ENCODE measurements at regions not wholly inside any gene's neighbourhood (a gene's known extent, or its start where the extent isn't known, plus 50 kb on each side); places are given as distances from the start of the nearest gene placed in this dataset.

DNA sequence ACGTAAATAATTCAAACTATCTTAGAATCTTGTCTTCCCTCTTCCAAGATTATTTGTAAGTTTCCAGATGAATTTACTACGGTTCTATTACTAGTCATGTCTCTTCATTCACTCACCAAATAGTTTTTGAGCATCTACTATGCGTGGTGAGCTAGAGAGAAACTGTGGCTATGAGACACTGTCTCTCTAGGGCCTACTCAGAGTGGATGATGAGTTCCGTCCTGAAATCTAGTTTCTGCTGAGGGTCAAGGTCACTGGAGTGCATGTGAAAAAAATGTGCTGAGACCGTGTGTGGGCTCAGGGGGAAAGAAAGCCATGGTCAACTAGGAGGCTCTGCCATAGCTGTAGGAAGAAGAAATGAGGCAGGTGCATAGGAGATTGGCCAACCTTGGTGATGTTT lies 320.2 kb upstream of the GATB start:
- WGBS, 2 donors, result 61 to 75% methylated on average over 5 of the region's 5 CpGs
- Histone ChIP-seq H3K4me1 (peaks cover 0 to 7% (median 0%) of the 10 kb centered on the region in 9 donors), H3K27ac (no peak overlapping the region), H3K4me3 (no peak overlapping the region), H3K27me3 (no peaks in the 10 kb centered on the region), H3K9me3 (peaks cover 0 to 5% (median 0%) of the 10 kb centered on the region in 11 donors), H3K36me3 (no peaks in the 10 kb centered on the region)
- DNase-seq (no peak), ATAC-seq (no peak)
- no peak for TF ChIP-seq CTCF (IDR thresholded peaks at IDR 0.05)
- intact Hi-C loops (cut with DNase I), result no loop called here

- H3K4me3 ChIP-seq, result no peak overlapping the region
- peaks cover 0 to 5% (median 0%) of the 10 kb centered on the region in 11 donors for H3K9me3 ChIP-seq
- WGBS, 2 donors, result 82 to 91% methylated on average over 6 of the region's 6 CpGs
- peaks cover 0 to 7% (median 0%) of the 10 kb centered on the region in 9 donors for H3K4me1 ChIP-seq
- no peaks in the 10 kb centered on the region for H3K36me3 ChIP-seq
- no peaks in the 10 kb centered on the region for H3K27me3 ChIP-seq
- DNase-seq, result no peak
- ATAC-seq, result no peak
- intact Hi-C loops (cut with DNase I), result loop anchor here in 1 of 10 donors (10.0 kb wide), 1 partner anchor 275 kb away; no protein-coding TSS in a partner anchor
- TF ChIP-seq CTCF (IDR thresholded peaks at IDR 0.05), result no peak
- H3K27ac ChIP-seq, result peak overlapping the region in 1 of 10 donors; percentile 42
Observed at GRCh38 chr4:152079543-152080293, 318.9 kb upstream of the GATB start.

DNA sequence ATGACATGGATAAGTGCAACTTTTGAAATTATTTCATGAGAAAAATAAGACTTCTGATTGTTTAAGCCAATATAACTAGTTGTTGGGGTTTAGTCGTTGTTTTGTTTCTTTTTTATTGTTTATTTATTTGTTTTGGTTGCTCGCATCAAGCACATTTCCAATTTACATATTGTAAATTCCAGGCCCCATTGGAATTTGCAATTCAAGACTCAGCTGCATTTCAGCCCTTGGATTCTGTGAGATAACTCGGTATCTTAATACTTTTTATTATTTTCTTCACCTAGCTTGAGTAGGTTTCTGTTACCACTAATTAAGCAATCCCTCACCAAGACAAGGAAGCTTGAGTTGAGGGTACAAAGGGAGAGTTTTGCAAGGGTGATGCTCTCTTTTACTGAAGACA lies 318.3 kb upstream of the GATB start:
- H3K9me3 ChIP-seq, result peaks cover 0 to 5% (median 0%) of the 10 kb centered on the region in 11 donors
- peaks cover 0 to 7% (median under 1%) of the 10 kb centered on the region in 9 donors for H3K4me1 ChIP-seq
- no peaks in the 10 kb centered on the region for H3K36me3 ChIP-seq
- intact Hi-C loops (cut with DNase I), result loop anchor here in 1 of 10 donors (10.0 kb wide), 1 partner anchor 274 kb away; no protein-coding TSS in a partner anchor
- ATAC-seq (no peak), DNase-seq (no peak)
- no peak overlapping the region for H3K4me3 ChIP-seq
- peak overlapping the region in 1 of 10 donors; percentile 42 for H3K27ac ChIP-seq
- TF ChIP-seq CTCF (IDR thresholded peaks at IDR 0.05), result no peak
- H3K27me3 ChIP-seq, result no peaks in the 10 kb centered on the region
- WGBS, 2 donors, result 92% methylated on average over 3 of the region's 3 CpGs

- Histone ChIP-seq H3K27ac (no peak overlapping the region), H3K4me1 (peaks cover 0 to 12% (median 5%) of the 10 kb centered on the region in 9 donors), H3K36me3 (no peaks in the 10 kb centered on the region), H3K9me3 (peaks cover 0 to 5% (median 0%) of the 10 kb centered on the region in 11 donors), H3K27me3 (no peaks in the 10 kb centered on the region), H3K4me3 (no peak overlapping the region)
- ATAC-seq (no peak), DNase-seq (no peak)
- intact Hi-C loops (cut with DNase I), result loop anchor here in 1 of 10 donors (10.0 kb wide), 1 partner anchor 273 kb away; no protein-coding TSS in a partner anchor
- no peak for TF ChIP-seq CTCF (IDR thresholded peaks at IDR 0.05)
- WGBS, 2 donors, result 97 to 98% methylated on average over 2 of the region's 2 CpGs
Observed at GRCh38 chr4:152077582-152077981, 316.8 kb upstream of the GATB start.

All from heart right ventricle (tissue), 16 donors.